SK-N-MC (cell line): ENCODE measurements at regions not wholly inside any gene's neighbourhood (a gene's known extent, or its start where the extent isn't known, plus 50 kb on each side); places are given as distances from the start of the nearest gene placed in this dataset.
A peak's percentile ranks its signal among the peaks of the same experiment; 100 is the strongest.

ENCODE experiments used
- DNase-seq: peaks from one replicate; pipeline ENCODE4 v3.0.0-alpha.2; 2011; ENCODE audit warnings: low read depth, low spot score
- H3K27ac ChIP-seq: fragments of 200-600 bp; sonication (generic); 2 replicates; pipeline ENCODE4 v1.5.1; 2016; ENCODE audit warnings: mixed run types
- H3K36me3 ChIP-seq: fragments of 200-600 bp; sonication (generic); 2 replicates; pipeline ENCODE4 v1.6.1; 2017; ENCODE audit warnings: antibody characterized with exemption, low read length, mixed read lengths; ENCODE audit not compliant: insufficient read depth
- H3K4me3 ChIP-seq: fragments of 200-600 bp; sonication (generic); 2 replicates; pipeline ENCODE4 v1.5.1; 2016
- H3K9ac ChIP-seq: fragments of 200-600 bp; sonication (generic); 2 replicates; pipeline ENCODE4 v1.8.0; 2017; ENCODE audit warnings: mixed run types, mixed read lengths; ENCODE audit not compliant: insufficient read length
- H3K9me3 ChIP-seq: fragments of 200-600 bp; sonication (generic); 2 replicates; pipeline ENCODE4 v1.6.1; 2017; ENCODE audit warnings: low read depth, mild to moderate bottlenecking, antibody characterized with exemption, low read length, moderate library complexity, mixed read lengths
- EZH2 ChIP-seq: fragments of 200-600 bp; sonication (generic); IDR thresholded peaks from one replicate; pipeline ENCODE4 v1.6.1; 2017; ENCODE audit warnings: antibody characterized with exemption
- FOXP2 ChIP-seq: optimal IDR thresholded peaks from 2 replicates; pipeline ENCODE3; 2011; ENCODE audit warnings: mild to moderate bottlenecking, moderate library complexity; ENCODE audit not compliant: insufficient read depth; ENCODE audit errors: extremely low read length, control extremely low read depth
- POLR2AphosphoS5 ChIP-seq: IDR thresholded peaks from 2 replicates; pipeline ENCODE4 v1.6.1; 2012; ENCODE audit warnings: mild to moderate bottlenecking, low read depth, low read length, borderline replicate concordance

- Histone ChIP-seq H3K27ac (no peak overlapping the region), H3K4me3 (no peak overlapping the region), H3K9me3 (no peaks in the 10 kb centered on the region), H3K9ac (no peak overlapping the region), H3K36me3 (no peaks in the 10 kb centered on the region)
- no peak for DNase-seq
- TF ChIP-seq EZH2 (no peak), POLR2AphosphoS5 (no peak), FOXP2 (no peak)
Measured at GRCh38 chr4:81836716-81837115, 365.0 kb upstream of the RASGEF1B start.

- no peak overlapping the region for H3K9ac ChIP-seq
- H3K9me3 ChIP-seq: no peaks in the 10 kb centered on the region
- DNase-seq: no peak
- H3K4me3 ChIP-seq: no peak overlapping the region
- H3K36me3 ChIP-seq: no peaks in the 10 kb centered on the region
- no peak overlapping the region for H3K27ac ChIP-seq
- TF ChIP-seq FOXP2 (no peak), POLR2AphosphoS5 (no peak), EZH2 (no peak)
Measured at GRCh38 chr4:81833576-81833975, 361.9 kb upstream of the RASGEF1B start.

- no peaks in the 10 kb centered on the region for H3K9me3 ChIP-seq
- H3K9ac ChIP-seq: no peak overlapping the region
- TF ChIP-seq EZH2 (no peak), FOXP2 (no peak), POLR2AphosphoS5 (no peak)
- DNase-seq: no peak
- H3K27ac ChIP-seq: no peak overlapping the region
- no peaks in the 10 kb centered on the region for H3K36me3 ChIP-seq
- no peak overlapping the region for H3K4me3 ChIP-seq
Measured at GRCh38 chr4:81828991-81829390, 357.3 kb upstream of the RASGEF1B start.

- Histone ChIP-seq H3K27ac (no peak overlapping the region), H3K4me3 (no peak overlapping the region), H3K9ac (no peak overlapping the region), H3K36me3 (no peaks in the 10 kb centered on the region), H3K9me3 (no peaks in the 10 kb centered on the region)
- no peak for TF ChIP-seq EZH2
- TF ChIP-seq FOXP2: no peak
- TF ChIP-seq POLR2AphosphoS5: no peak
- DNase-seq: no peak
Measured at GRCh38 chr4:81827577-81828202, 356.0 kb upstream of the RASGEF1B start.

- no peak overlapping the region for H3K9ac ChIP-seq
- no peak for DNase-seq
- no peak for TF ChIP-seq FOXP2
- TF ChIP-seq POLR2AphosphoS5: no peak
- no peak for TF ChIP-seq EZH2
- no peak overlapping the region for H3K4me3 ChIP-seq
- no peaks in the 10 kb centered on the region for H3K9me3 ChIP-seq
- no peaks in the 10 kb centered on the region for H3K36me3 ChIP-seq
- H3K27ac ChIP-seq: no peak overlapping the region
Measured at GRCh38 chr4:81826817-81827424, 355.2 kb upstream of the RASGEF1B start.

GRCh38 chr4:81826335-81826734 is 354.6 kb upstream of the RASGEF1B start:
- TF ChIP-seq EZH2 (no peak), FOXP2 (no peak), POLR2AphosphoS5 (no peak)
- Histone ChIP-seq H3K9ac (no peak overlapping the region), H3K27ac (no peak overlapping the region), H3K36me3 (no peaks in the 10 kb centered on the region), H3K9me3 (no peaks in the 10 kb centered on the region), H3K4me3 (no peak overlapping the region)
- DNase-seq: no peak

- H3K4me3 ChIP-seq: no peak overlapping the region
- H3K27ac ChIP-seq: no peak overlapping the region
- TF ChIP-seq FOXP2: no peak
- no peak for TF ChIP-seq POLR2AphosphoS5
- no peak for TF ChIP-seq EZH2
- no peak overlapping the region for H3K9ac ChIP-seq
- no peaks in the 10 kb centered on the region for H3K36me3 ChIP-seq
- no peaks in the 10 kb centered on the region for H3K9me3 ChIP-seq
- DNase-seq: no peak
Measured at GRCh38 chr4:81818385-81818920, 346.7 kb upstream of the RASGEF1B start.

- no peak overlapping the region for H3K9ac ChIP-seq
- H3K9me3 ChIP-seq: no peaks in the 10 kb centered on the region
- H3K4me3 ChIP-seq: no peak overlapping the region
- TF ChIP-seq EZH2 (no peak), POLR2AphosphoS5 (no peak), FOXP2 (no peak)
- DNase-seq: no peak
- H3K27ac ChIP-seq: peak overlapping the region; percentile 99
- no peaks in the 10 kb centered on the region for H3K36me3 ChIP-seq
Measured at GRCh38 chr4:81816031-81816761, 344.5 kb upstream of the RASGEF1B start.
